Left lung (tissue), 4 donors: ENCODE measurements at regions not wholly inside any gene's neighbourhood (a gene's known extent, or its start where the extent isn't known, plus 50 kb on each side); places are given as distances from the start of the nearest gene placed in this dataset.
A peak's percentile ranks its signal among the peaks of the same experiment; 100 is the strongest.

ENCODE experiments used
- ATAC-seq: fragments of 200-7000 bp; cut with Tn5 transposase; one replicate; pipeline ENCODE4 v1.9.1; 2020; ENCODE audit warnings: moderate library complexity
- DNase-seq, 4 donors: peaks; one replicate each; pipeline ENCODE4 v3.0.0-alpha.2; 2013 to 2020
- H3K27ac ChIP-seq, 2 donors: fragments of 200-600 bp; sonication (generic) in 1 of 2; one replicate each; pipeline versions ENCODE4 v1.5.0 to v1.8.0; 2020 to 2021
- H3K27me3 ChIP-seq, 2 donors: fragments of 200-600 bp; sonication (generic) in 1 of 2; one replicate each; pipeline versions ENCODE4 v1.5.0 to v1.8.0; 2020 to 2021
- H3K36me3 ChIP-seq, 2 donors: fragments of 200-600 bp; sonication (generic) in 1 of 2; one replicate each; pipeline versions ENCODE4 v1.5.0 to v1.8.0; 2020 to 2021
- H3K4me1 ChIP-seq, 2 donors: fragments of 200-600 bp; one replicate each; pipeline ENCODE4 v1.8.0; 2021
- H3K4me3 ChIP-seq, 2 donors: fragments of 200-600 bp; sonication (generic) in 1 of 2; one replicate each; pipeline versions ENCODE4 v1.5.0 to v1.8.0; 2020 to 2021; ENCODE audit warnings: mild to moderate bottlenecking in 1 of 2
- H3K9me3 ChIP-seq, 2 donors: fragments of 200-600 bp; sonication (generic) in 1 of 2; one replicate each; pipeline versions ENCODE4 v1.5.0 to v1.8.0; 2020 to 2021
- intact Hi-C, 2 donors: fragments of 100-400 bp; cut with DNase I; formaldehyde crosslinking; loops; one replicate each; pipeline versions ENCODE4 v1.11.2 to v1.14.2; 2022
- TF ChIP-seq, protein P1 (sequence below), 2 donors: fragments of 200-600 bp; sonication (generic) in 1 of 2; IDR thresholded peaks; one replicate each; pipeline versions ENCODE4 v1.5.0 to v1.8.0; 2021; ENCODE audit warnings: antibody characterized with exemption in 2 of 2
- donor health status: DM: no; HTN: yes; CAD: no.
- donor health status: DM: no; HTN: no; CAD: no.

DNA sequence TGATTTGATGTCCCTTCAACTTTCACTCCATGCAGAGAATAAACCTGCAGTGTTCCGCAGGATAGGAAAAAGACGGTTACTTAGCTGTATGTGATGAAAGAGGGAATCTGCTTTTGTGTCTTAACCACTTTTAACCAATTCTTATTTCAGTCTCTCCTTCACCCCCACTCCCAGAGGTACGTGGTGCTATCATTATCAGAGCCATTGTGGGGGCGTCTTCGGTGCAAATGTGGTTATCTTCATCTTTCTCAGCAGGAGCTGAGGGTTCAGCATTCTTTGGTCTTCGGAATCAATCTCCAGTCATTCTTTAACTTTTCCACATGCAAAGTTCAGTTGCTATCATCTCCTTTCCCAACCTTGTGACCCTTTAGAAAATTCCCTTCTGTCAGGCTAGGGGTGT lies 219.9 kb upstream of the LYZL1 start:
- no peak overlapping the region for H3K4me3 ChIP-seq
- H3K27me3 ChIP-seq = peaks cover 0 to 6% of the 10 kb centered on the region in 2 donors
- H3K27ac ChIP-seq = no peak overlapping the region
- no peaks in the 10 kb centered on the region for H3K9me3 ChIP-seq
- no peaks in the 10 kb centered on the region for H3K4me1 ChIP-seq
- no peak for DNase-seq
- H3K36me3 ChIP-seq = no peaks in the 10 kb centered on the region
- TF ChIP-seq, protein P1, sequence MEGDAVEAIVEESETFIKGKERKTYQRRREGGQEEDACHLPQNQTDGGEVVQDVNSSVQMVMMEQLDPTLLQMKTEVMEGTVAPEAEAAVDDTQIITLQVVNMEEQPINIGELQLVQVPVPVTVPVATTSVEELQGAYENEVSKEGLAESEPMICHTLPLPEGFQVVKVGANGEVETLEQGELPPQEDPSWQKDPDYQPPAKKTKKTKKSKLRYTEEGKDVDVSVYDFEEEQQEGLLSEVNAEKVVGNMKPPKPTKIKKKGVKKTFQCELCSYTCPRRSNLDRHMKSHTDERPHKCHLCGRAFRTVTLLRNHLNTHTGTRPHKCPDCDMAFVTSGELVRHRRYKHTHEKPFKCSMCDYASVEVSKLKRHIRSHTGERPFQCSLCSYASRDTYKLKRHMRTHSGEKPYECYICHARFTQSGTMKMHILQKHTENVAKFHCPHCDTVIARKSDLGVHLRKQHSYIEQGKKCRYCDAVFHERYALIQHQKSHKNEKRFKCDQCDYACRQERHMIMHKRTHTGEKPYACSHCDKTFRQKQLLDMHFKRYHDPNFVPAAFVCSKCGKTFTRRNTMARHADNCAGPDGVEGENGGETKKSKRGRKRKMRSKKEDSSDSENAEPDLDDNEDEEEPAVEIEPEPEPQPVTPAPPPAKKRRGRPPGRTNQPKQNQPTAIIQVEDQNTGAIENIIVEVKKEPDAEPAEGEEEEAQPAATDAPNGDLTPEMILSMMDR (IDR thresholded peaks at IDR 0.05) = no peak
- intact Hi-C loops = no loop called here
- ATAC-seq = no peak

DNA sequence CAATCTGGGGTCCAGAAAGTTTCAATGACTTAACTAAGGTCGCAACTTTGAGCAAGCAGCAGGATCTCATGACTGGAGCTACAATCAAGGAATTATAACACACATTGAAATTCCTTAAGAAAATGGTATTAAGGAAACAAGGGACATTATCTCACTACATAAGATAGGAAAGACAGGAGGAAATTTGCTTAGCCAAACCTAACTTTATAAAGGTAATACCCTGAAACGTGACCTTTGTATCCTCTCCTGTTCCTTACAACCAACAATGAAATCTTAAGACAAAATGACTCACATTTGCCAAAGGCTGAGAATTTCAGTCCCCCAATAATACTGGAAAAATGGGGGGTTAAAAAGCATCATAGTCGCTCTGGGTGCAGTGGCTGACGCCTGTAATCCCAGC lies 218.9 kb upstream of the LYZL1 start:
- Histone ChIP-seq H3K27ac (no peak overlapping the region), H3K27me3 (peaks cover 0 to 6% of the 10 kb centered on the region in 2 donors), H3K4me3 (no peak overlapping the region), H3K4me1 (no peaks in the 10 kb centered on the region), H3K9me3 (no peaks in the 10 kb centered on the region), H3K36me3 (no peaks in the 10 kb centered on the region)
- DNase-seq = no peak
- intact Hi-C loops = no loop called here
- TF ChIP-seq, protein P1 (IDR thresholded peaks at IDR 0.05) = no peak
- no peak for ATAC-seq

DNA sequence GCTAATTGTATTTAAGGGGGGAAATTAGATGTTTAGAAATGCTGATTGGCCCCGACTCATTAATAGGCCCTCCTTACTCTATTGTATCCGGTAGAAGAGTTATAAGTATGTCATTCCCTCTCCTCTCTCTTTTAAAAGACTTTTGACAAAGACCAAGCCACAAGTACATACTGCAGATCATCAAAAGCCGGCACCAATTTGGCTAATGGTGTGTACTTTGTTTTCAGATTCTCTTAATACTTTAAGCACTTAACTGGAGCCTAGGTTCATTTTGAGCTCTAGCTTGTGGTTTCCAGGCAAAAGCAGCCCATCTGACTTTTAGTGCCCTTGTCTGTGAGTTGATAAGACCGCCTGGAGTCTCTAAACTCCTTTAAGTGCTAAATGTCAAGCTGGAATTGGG lies 210.0 kb upstream of the LYZL1 start:
- Histone ChIP-seq H3K27me3 (no peaks in the 10 kb centered on the region), H3K36me3 (no peaks in the 10 kb centered on the region), H3K4me1 (no peaks in the 10 kb centered on the region), H3K9me3 (no peaks in the 10 kb centered on the region), H3K27ac (no peak overlapping the region), H3K4me3 (no peak overlapping the region)
- ATAC-seq = no peak
- no peak for DNase-seq
- TF ChIP-seq, protein P1 (IDR thresholded peaks at IDR 0.05) = no peak
- intact Hi-C loops = no loop called here

DNA sequence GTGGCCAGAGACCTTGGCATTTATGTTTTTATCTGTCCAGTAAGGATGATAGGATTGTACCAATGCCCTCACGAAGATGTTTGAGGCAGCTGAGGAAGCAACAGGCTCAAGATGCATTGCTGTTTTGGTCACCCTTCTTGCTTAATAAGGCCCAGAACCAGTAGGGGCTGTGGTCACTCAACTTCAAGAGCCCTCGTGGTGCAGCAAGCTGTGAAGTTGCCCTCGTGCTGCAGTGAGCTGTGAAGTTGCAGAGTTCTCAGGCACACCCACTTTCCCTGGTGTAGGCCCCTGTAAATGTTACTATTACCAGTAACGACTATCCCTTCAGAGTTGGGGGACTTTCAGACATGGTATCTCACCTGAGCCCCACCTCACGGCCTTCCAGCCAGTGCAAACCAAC lies 207.6 kb upstream of the LYZL1 start:
- no peaks in the 10 kb centered on the region for H3K27me3 ChIP-seq
- ATAC-seq (no peak), DNase-seq (no peak)
- no peaks in the 10 kb centered on the region for H3K9me3 ChIP-seq
- no peaks in the 10 kb centered on the region for H3K36me3 ChIP-seq
- no peaks in the 10 kb centered on the region for H3K4me1 ChIP-seq
- H3K27ac ChIP-seq = no peak overlapping the region
- intact Hi-C loops = no loop called here
- H3K4me3 ChIP-seq = no peak overlapping the region
- TF ChIP-seq, protein P1 (IDR thresholded peaks at IDR 0.05) = no peak

DNA sequence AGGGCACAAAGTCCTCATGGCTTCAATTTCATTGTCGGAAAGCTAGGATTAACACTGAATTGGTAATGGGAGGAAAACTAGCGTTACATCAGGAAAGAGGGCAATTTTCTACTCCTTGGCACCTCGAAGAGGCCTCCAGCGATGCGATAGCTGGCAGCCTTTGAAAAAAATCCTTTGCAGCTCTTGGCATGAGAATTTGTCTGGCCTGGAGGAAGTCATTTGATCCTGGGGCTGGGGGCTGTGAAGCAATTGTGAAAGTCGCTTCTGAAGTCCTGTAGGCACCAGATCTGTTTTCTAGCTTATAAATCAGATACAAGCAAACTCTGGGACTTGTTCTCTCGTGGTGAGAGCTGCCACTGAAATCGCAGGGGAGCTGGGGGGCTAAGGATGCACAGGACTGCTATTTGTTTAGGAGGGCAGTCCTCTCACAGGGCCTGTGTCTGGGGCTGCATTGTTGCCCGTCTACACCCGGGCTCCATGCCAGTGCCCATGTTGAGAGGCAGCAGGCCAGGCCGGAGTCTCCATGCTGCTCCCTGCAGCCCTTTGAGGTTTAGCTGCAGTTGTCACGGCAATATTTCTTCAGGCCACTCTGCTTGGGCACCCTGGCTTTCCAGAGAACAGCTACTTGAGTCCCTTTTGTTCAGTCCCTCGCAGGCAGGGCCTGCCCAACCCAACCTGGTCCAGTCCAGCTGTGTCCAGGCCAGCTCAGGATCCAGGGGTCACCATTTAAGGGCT lies 206.8 kb upstream of the LYZL1 start:
- no peak overlapping the region for H3K4me3 ChIP-seq
- DNase-seq (no peak), ATAC-seq (peak; percentile 51)
- no peaks in the 10 kb centered on the region for H3K27me3 ChIP-seq
- no peaks in the 10 kb centered on the region for H3K9me3 ChIP-seq
- TF ChIP-seq, protein P1 (IDR thresholded peaks at IDR 0.05) = no peak
- no peak overlapping the region for H3K27ac ChIP-seq
- H3K36me3 ChIP-seq = no peaks in the 10 kb centered on the region
- no peaks in the 10 kb centered on the region for H3K4me1 ChIP-seq
- intact Hi-C loops = no loop called here
